Ascending aorta (tissue), 2 donors: ENCODE measurements at regions not wholly inside any gene's neighbourhood (a gene's known extent, or its start where the extent isn't known, plus 50 kb on each side); places are given as distances from the start of the nearest gene placed in this dataset.

Experiments
- DNase-seq, 2 donors: peaks; one replicate each; pipeline ENCODE4 v3.0.0-alpha.2; 2019; ENCODE audit warnings: low spot score in 2 of 2
- H3K27ac ChIP-seq, 2 donors: fragments of 200-600 bp; sonication (generic); one replicate each; pipeline ENCODE4 v1.5.1; 2016 to 2017; ENCODE audit warnings: mild to moderate bottlenecking in 1 of 2
- H3K27me3 ChIP-seq: fragments of 200-600 bp; sonication (generic); one replicate; pipeline ENCODE4 v1.5.1; 2017
- H3K36me3 ChIP-seq, 2 donors: fragments of 200-600 bp; sonication (generic); one replicate each; pipeline ENCODE4 v1.5.1; 2016
- H3K4me1 ChIP-seq, 2 donors: fragments of 200-600 bp; sonication (generic); one replicate each; pipeline ENCODE4 v1.5.1; 2016 to 2017; ENCODE audit warnings: mild to moderate bottlenecking in 1 of 2
- H3K4me3 ChIP-seq, 2 donors: fragments of 200-600 bp; sonication (generic); one replicate each; pipeline ENCODE4 v1.5.1; 2016 to 2017; ENCODE audit warnings: mild to moderate bottlenecking in 1 of 2
- H3K9me3 ChIP-seq, 2 donors: fragments of 200-600 bp; sonication (generic); one replicate each; pipeline ENCODE4 v1.5.1; 2016
- intact Hi-C: fragments of 100-400 bp; cut with DNase I; formaldehyde crosslinking; loops from one replicate; pipeline ENCODE4 v1.15.1; 2023
- TF ChIP-seq, protein P1 (sequence below), 3 experiments: fragments of 200-600 bp in 2 of 3; fragments of 450-650 bp in 1 of 3; sonication (generic) in 2 of 3; IDR thresholded peaks; one replicate each; pipeline ENCODE4 v1.5.1; 2016 to 2019; ENCODE audit warnings: antibody characterized with exemption in 3 of 3, mild to moderate bottlenecking in 1 of 3, moderate library complexity in 1 of 3

DNA sequence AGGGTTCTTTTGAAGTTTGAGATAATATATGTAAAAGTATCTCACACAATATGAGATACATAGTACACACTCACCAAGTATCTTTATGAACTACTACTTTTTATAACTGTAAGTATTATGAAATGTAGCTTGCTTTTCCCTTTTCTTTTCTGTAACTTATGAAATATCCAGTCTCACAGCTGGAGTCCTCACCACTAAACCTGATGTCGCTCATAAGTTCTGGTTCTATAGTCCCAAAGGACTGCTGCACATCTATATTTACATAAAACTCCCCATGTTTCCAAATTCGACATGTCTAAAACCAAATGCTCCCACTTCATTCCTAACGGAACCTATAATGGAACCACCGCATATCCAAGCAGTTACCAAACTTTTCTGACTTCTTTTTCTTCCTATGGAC is 186.5 kb upstream of the SLC7A11 start:
- intact Hi-C loops = no loop called here
- Histone ChIP-seq H3K27me3 (no peaks in the 10 kb centered on the region), H3K9me3 (peaks cover 4 to 14% of the 10 kb centered on the region in 2 donors), H3K4me3 (no peak overlapping the region), H3K27ac (peak overlapping the region in 1 of 2 donors; percentile 41), H3K4me1 (no peaks in the 10 kb centered on the region), H3K36me3 (no peaks in the 10 kb centered on the region)
- DNase-seq = no peak
- TF ChIP-seq, protein P1, sequence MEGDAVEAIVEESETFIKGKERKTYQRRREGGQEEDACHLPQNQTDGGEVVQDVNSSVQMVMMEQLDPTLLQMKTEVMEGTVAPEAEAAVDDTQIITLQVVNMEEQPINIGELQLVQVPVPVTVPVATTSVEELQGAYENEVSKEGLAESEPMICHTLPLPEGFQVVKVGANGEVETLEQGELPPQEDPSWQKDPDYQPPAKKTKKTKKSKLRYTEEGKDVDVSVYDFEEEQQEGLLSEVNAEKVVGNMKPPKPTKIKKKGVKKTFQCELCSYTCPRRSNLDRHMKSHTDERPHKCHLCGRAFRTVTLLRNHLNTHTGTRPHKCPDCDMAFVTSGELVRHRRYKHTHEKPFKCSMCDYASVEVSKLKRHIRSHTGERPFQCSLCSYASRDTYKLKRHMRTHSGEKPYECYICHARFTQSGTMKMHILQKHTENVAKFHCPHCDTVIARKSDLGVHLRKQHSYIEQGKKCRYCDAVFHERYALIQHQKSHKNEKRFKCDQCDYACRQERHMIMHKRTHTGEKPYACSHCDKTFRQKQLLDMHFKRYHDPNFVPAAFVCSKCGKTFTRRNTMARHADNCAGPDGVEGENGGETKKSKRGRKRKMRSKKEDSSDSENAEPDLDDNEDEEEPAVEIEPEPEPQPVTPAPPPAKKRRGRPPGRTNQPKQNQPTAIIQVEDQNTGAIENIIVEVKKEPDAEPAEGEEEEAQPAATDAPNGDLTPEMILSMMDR (IDR thresholded peaks at IDR 0.05) = no peak

DNA sequence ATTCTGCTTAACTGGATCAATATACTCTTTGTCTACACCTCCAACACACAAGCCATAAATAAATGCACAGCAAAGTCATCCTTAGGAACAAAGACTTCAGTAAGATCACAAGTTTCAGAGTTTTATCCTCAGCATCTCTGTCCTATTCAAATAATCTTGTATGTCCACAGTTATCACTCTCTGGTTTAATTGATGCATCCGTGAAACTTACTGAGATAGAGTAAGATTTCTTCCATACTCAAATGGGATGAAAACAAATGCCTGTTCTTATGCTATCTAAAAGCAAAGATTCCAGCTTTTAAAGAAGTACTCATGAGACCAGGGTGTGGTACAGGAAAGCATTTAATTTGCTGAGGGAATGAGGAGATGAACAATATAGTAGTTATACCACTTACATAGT is 184.6 kb upstream of the SLC7A11 start:
- no peak overlapping the region for H3K4me3 ChIP-seq
- intact Hi-C loops = no loop called here

DNA sequence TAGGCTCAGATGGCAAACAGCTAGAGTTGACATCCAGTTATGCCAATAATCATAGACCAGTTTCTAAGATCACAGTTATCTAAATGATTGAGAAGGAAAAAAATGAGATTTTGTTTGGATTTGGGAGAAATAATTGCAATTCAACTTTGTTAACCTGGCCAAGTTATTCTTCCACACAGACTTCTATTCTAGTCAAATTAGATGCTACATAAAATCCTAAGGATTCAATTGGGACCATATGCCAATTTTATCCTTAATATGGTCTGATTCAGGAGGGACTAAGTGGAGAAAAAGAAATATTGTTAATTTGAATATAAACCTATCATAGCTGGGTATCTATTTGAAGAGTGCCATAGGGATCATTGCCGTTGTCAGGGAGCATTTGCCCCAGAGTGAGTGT is 178.3 kb upstream of the SLC7A11 start:
- no peaks in the 10 kb centered on the region for H3K27me3 ChIP-seq
- no peak overlapping the region for H3K4me3 ChIP-seq
- no peak for DNase-seq
- no peaks in the 10 kb centered on the region for H3K36me3 ChIP-seq
- H3K27ac ChIP-seq = no peak overlapping the region
- intact Hi-C loops = no loop called here
- H3K9me3 ChIP-seq = no peaks in the 10 kb centered on the region
- TF ChIP-seq, protein P1 (IDR thresholded peaks at IDR 0.05) = no peak
- no peaks in the 10 kb centered on the region for H3K4me1 ChIP-seq

More for the DNA sequence above, 184.6 kb upstream of the SLC7A11 start:
- TF ChIP-seq, protein P1 (IDR thresholded peaks at IDR 0.05) = no peak
- H3K36me3 ChIP-seq = no peaks in the 10 kb centered on the region
- H3K4me1 ChIP-seq = no peaks in the 10 kb centered on the region
- H3K27ac ChIP-seq = no peak overlapping the region
- no peaks in the 10 kb centered on the region for H3K9me3 ChIP-seq
- no peak for DNase-seq
- no peaks in the 10 kb centered on the region for H3K27me3 ChIP-seq

DNA sequence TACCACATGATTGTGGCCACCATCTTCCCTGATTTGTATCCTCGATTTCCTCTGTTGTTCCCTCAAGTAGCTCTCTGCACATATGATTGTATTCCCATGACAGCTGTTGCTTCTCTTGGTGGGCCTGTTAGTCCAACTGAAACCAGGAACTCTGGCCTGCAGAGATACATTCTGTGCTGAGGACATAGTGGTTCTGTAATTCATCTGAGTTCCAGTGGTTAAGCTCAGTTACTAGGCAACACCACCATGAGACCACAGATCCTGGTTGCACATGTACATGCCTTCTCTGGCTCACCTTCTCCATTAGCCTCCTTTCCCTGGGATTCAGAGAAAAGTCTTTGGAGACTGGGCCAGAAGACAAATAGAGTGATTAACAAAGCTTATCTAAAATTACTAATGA is 172.1 kb upstream of the SLC7A11 start:
- H3K9me3 ChIP-seq = no peaks in the 10 kb centered on the region
- H3K27me3 ChIP-seq = no peaks in the 10 kb centered on the region
- no peak overlapping the region for H3K4me3 ChIP-seq
- intact Hi-C loops = no loop called here
- TF ChIP-seq, protein P1 (IDR thresholded peaks at IDR 0.05) = no peak
- no peaks in the 10 kb centered on the region for H3K4me1 ChIP-seq
- DNase-seq = no peak
- no peak overlapping the region for H3K27ac ChIP-seq
- H3K36me3 ChIP-seq = no peaks in the 10 kb centered on the region

DNA sequence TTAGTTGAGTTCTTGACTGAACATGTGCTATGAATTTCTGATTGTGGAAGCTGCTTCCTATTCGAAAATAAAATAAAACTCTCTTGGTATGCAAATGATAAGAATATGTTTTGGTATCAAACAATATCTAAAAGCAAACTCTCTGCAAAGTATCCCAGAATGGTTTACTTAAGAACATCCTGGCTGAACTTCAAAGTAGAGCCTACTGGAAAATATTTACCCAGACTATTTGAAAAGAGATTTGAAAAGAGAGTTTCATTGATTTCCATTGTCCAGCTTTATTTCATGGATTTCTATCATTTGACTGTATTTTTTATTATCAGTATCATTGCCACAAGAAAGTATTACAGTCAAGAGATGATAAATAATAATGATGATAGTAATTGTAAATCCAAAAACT is 171.1 kb upstream of the SLC7A11 start:
- Histone ChIP-seq H3K9me3 (no peaks in the 10 kb centered on the region), H3K27me3 (no peaks in the 10 kb centered on the region), H3K27ac (no peak overlapping the region), H3K36me3 (no peaks in the 10 kb centered on the region), H3K4me3 (no peak overlapping the region), H3K4me1 (no peaks in the 10 kb centered on the region)
- TF ChIP-seq, protein P1 (IDR thresholded peaks at IDR 0.05) = no peak
- no peak for DNase-seq
- intact Hi-C loops = no loop called here

DNA sequence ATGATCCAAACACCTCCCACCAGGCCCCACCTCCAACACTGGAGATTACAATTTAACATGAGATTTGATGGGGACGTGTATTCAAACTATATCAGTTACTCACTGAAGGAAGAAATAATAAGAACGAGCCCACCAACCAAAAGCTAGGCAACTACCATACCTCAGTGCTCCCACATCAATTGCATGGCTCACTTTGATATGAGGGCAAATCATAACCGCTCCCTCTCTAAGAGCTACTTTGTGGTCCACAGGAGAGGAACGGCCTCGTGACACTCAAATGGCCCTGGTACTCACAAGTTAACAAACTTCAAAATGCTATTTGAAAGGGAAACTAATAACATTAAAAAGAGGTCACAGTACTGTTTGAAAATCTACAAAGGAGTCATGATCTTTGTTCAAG is 170.7 kb upstream of the SLC7A11 start:
- Histone ChIP-seq H3K9me3 (no peaks in the 10 kb centered on the region), H3K27ac (no peak overlapping the region), H3K27me3 (no peaks in the 10 kb centered on the region), H3K36me3 (no peaks in the 10 kb centered on the region), H3K4me1 (no peaks in the 10 kb centered on the region), H3K4me3 (no peak overlapping the region)
- intact Hi-C loops = no loop called here
- TF ChIP-seq, protein P1 (IDR thresholded peaks at IDR 0.05) = no peak
- no peak for DNase-seq
